Renal pelvis (tissue), 1 donor: ENCODE measurements at regions not wholly inside any gene's neighbourhood (a gene's known extent, or its start where the extent isn't known, plus 50 kb on each side); places are given as distances from the start of the nearest gene placed in this dataset.

Experiments used
- DNase-seq: peaks from one replicate; pipeline ENCODE4 v3.0.0-alpha.2; 2013

DNA sequence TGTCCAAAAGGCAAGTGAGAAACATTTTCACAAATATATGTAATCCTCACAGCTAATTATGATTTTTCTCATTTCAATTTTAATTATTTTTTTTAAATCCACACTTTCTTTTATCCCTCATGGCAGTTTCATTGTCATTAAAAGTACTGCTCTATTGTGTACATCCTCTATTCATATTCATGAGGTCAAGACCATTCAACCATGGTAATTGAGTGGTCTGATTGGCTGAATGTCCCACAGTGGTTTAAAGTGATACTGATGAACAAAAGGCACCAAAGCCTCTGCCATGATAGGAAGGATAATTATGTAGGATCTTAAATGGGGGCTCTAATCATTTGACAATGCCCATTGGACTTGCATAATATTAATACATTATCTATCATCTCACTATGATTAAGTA, 108.4 kb upstream of the EPHA4 start:
- no peak for DNase-seq

DNA sequence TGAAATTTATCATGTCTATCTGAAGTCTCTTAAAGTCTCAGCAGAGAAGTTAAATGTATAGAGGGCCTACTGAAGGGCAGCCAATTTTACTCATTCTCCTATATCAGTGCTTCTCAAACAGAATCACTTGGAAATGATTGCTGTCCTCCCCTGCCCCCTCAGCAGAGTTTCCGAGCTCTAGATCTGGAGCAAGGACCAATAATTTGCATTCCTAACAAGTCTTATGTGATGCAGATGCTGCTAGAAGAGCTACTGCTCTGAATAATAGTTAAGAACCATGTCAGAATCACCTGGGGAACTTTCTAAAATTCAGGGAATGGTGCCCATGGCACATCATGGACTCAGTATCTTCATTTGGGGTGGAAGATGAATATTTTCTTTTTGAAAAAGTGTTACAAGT, 105.6 kb upstream of the EPHA4 start:
- DNase-seq: no peak

DNA sequence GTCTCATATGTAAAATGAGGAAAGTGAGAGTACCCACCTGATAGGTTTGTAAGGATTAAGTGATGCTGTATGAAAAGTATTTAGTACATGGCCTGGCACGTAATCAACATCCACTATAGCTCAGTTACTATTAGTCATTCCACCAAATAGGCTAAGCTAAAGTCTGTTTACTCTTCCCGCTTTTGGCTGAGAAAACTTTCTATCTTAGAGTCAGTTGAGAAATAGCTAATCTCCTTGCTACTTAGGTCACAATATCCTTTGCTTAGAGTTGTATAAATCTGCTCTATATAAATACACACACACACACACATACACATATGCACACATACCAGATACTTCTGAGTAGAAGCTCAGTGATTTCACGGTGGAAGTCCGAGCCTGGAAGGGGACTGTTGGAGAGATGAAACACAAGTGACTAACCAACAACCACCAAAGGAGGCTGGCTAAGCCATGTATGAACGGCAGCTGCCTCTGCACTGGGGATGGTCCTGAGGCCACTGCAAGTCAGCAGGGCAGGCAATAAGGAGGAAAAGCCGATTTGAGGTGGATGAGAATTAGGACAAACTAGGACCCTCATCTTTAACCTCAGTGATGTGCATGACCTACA, 104.6 kb upstream of the EPHA4 start:
- DNase-seq: no peak

DNA sequence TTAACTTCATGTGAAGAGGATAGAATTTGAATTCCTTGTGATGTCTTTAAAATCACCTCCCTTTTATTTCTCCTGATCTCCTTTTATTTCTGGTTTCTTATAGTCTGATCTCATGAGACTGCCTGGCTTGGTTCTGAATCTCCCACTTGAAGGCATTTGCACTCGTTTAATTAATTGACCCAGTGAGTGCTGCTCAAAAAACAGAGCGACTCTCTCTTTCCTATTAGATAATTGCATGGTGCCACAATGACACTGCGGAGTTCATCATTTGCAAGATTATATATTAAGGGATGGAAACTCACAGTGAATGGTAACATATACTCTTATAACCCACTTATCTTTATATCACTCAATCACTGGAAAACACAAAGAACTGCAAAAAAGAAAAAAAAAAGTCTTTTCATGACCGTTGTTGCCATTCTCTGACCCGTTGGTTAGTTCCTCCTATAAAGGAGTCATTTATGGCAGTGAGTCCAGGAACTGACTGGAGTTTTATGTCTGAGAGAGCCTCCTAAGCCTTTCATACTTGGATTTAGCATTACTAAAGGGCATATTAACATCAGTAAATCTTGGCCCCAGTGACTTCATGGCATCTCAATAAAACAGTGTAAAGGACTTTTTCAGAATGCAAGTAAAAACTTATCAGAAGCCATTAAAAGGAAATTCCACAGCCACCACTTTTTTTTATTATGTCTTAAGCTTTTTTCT, 103.3 kb upstream of the EPHA4 start:
- DNase-seq: peak; percentile 43

DNA sequence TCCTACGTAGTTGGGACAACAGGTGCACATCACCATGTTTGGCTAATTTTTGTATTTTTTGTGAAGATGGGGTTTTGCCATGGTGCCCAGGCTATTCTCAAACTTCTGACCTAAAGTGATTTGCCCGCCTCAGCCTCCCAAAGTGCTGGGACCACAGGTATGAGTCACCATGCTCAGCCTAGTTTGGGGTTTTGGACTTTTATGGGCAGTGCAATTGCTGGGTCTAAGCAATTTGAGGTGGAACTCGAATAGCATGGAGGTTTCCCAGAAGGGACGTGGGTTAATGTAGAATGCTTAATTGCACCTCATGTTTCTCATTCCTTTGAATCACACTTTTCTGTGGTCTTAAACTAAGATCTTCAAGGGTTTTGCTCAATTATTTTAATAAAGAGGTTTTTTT, 102.3 kb upstream of the EPHA4 start:
- no peak for DNase-seq

DNA sequence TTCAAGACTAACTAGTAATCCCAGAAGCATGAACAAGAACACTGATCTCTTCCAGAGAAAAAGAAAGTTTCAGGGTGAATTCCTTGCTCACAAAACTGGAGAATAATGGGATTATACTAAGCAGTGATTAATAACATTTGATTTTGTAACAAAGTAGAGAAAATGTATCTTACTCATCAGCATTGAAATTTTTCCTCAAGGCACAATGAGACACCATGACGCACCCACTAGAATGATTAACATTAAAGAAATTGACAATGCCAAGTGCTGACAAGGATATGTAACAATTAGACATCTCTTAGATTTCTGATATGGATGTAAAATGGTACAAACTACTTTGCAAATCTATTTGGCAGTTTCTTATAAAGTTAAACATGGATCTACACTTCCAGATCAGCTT, 101.1 kb upstream of the EPHA4 start:
- no peak for DNase-seq

DNA sequence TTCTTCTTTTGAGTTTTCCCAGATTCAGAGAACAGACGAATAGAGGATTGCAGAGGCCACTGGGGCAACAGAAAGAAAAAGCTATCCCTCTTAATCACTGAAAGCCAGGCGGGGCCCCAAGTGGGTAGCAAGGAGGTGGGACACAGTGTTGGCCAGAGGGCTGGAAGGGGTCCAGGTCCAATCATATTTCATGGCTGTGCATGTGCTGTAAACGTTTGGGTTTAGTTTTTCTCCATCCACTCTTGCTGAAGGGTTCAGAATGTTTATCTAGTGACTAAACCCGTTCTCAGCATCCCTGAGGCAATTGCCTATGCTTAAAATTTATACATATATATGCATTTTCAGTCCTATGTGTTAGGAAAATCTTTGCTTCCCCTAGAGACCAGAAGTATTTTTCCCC, 99.4 kb upstream of the EPHA4 start:
- no peak for DNase-seq

DNA sequence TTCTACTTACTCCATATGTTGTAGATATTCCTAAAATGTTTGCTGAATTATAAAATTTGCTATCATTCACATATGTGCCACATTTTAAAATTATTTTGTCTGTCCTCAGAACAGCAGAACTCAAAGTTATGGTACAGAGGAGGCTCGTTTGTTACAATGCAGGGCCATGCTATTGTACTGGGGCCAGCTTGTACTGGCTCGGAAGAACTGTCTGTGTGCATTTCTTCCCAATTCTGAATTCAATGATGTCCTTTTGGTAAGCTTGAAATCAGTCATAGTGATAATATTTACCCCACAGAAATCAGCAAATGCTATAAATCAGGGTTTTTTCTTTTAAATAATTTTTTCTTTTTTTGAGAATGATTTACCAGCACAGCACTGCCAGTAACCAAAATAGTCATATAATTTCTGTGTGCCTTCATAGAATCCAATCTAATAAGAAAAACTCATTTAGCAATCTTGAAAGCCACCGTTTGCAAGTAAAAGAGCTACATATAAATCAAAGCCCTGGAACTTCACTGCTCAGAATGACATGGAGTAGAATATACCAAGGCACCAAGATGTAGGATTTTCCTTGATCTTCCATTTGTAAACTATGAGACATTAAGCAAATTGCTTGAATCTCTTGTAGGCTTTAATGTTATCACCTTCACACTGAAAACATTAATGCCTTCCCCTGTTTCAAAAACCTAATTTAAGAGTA, 90.7 kb upstream of the EPHA4 start:
- no peak for DNase-seq

DNA sequence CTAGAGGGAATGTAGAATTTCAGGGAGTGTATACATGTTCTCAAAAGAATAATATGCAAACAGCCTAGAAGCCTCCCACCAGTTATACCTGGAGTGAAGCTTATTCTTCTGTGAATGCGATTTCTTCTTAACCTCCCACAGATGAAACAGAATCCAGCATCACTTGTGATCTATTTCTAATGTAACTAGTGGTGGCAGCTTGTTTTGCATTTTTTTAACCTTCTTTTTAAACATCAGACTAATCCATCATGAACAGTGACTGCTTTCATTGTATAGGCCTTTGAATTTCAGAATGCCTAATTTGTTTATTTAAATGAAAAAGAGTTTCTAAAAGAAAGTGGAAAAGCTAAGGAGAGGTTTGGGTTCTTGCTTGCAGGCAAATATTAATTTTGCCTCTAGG, 85.7 kb upstream of the EPHA4 start:
- no peak for DNase-seq

DNA sequence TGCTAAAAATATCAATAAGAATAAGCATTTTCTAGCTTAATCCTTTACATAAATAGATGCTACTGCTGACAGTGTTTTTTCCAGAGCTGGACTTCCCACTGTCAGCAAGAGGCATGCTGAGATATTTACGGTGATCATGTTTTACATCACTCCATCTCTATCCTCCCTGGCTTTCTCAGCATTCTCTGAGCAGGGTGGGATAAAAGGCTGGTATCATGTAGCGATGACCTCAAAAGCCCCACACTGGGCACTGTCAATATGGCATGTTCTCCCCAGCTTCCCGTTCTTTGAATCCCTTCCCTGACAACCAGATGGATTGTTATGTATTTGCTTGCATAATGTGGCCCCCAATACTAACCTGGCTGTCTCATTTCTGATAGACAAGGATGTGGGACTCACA, 83.2 kb upstream of the EPHA4 start:
- no peak for DNase-seq

DNA sequence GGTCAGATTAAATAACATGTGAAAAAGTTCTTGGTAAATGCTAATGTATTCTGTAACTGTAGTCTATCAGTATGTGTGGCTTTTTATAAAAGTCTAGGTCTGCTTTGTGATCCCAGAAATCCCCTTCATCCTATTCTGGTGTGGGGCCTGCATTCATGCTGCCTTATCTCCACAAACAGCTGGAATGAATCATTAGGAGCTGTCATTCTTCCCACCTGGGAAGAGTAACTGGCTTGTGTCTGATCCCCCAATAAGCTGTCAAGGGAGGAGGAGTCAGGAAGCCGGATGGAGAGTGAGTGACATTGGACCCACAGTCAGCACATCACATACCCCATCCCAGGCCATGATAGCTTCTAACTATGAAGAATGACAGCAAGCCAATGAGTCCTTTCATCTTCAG, 81.1 kb upstream of the EPHA4 start:
- no peak for DNase-seq

DNA sequence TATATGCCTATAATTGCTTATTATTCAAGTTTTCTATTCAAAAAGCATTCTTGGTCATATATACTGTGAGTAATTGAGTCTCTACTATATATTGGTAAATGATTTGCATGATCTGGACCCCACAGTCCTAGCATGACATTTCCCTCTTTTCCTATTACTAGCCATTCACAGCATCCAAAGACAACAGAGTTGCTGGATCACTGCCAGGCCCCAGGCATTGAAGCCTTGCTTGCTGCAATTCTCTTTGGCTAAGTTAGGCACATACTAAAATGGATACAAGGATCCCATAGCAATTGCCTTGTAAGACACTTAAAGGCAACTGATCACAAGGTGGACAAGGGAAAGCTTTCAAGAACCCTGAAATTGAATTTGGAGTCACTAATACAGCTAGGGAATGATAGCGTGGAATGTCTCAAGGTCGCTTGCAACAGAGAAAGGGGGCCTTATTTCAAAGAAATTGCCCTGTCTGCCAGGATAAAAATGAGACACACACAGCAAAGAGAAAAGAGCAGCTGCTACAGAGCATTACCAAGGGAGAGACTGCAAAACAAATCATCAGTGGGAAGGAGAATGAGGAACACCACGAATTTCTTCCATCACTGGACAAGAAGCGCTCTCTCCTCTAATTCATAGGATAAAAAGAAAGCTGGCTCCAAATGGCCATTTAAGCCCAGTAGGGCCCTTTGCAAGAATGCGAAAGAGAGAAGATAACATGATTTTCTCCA, 77.1 kb upstream of the EPHA4 start:
- peak; percentile 63 for DNase-seq

DNA sequence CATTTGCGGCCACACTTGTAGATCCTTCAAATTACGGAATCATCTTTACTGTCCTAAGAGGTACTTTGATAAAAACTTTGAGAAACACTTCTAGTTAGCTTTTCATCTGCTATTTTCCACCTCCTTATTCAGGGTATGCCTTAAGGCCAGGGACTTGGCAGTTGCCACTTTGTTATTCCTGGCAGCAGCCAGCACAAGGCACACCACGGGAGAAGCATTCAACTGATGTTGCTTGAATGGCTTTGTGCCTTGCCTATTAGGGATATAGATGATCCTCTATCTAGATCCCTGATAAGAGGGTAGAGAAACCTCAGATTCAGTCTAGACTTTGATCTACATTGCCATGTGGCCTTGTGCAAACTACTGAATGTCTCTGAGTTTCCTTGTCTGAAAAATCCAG, 70.3 kb upstream of the EPHA4 start:
- no peak for DNase-seq

DNA sequence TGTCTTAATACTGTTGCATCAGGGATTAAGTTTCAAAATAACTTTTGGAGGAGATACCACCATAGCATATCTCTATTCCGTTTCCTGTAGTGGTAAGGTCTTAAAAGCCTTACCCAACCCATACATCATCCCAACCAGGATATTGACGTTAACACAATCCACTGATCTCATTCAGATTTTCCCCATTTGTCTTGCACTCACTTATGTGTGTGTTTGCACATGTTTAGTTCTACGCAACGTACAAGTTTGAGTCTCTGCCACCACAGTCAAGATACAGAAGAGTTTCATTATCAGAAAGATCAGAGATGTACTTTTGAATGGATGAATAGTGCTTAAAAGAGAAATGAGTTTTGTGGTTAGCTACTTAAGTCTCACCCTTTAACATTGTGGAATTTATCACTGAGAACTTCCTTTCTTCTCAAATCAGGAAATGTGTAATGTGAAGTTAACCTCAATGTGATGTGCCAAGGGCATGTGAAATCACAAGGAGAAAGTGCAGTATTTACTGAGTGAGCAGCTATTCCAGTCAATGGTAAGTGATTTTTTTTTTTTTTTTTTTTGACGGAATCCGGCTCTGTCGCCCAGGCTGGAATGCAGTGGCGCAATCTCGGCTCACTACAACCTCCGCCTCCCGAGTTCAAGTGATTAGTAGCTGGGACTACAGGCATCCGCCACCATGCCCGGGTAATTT, 69.2 kb upstream of the EPHA4 start:
- DNase-seq: no peak

DNA sequence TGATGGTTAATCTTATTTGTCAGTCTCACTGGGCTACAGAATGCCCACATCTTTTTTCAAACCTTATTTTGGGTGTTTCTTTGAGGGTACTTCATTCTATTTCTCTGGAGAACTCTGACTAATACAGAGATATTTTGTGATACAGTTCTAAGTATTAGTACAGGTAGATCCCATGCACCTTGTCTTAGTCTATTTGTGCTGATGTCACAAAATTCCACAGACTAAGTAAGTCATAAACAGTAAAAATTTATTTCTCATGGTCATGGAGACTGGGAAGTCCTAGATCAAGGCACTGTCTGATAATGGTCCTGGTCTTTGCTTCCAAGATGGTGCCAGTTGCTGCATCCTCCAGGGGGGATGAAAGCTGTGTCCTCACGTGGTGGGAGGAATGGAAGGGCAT, 68.6 kb upstream of the EPHA4 start:
- no peak for DNase-seq

DNA sequence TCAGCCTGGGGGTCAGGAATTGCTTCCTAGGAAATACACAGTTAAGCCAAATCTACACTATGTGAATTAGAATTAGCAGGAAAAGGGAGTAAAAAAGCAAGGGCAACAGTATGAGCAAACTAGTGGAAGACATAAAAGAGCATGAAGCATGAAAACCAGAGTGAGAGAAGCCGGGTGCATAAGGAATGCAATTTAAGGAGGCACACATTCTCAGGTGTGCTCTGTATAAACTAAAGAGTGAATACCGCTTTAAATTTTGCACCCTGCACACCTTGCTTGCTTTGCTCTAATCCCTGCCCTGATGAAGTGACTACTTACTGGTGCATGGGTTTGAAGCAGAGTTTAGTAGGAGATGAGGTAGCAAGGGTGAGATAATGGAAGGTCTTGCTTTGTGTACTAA, 65.7 kb upstream of the EPHA4 start:
- no peak for DNase-seq

DNA sequence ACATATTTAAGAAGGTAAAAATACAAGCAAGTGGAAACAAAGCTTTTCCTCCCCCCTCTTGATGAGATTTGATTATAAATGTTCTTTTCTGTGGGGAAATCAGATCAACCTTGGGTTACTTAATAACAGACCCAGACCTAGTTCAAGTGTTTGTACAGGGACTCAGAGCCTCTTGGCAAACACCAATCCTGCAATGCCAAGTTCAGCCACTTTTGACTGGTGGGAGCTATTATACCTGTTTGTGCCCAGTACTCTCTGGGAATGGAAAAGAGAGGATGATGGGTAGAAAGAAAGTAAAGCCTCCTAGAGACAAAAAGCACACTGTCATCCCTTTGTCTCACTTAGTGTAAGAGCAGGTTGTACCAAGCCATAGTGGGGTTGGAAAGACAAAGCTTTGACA, 63.8 kb upstream of the EPHA4 start:
- DNase-seq: no peak

DNA sequence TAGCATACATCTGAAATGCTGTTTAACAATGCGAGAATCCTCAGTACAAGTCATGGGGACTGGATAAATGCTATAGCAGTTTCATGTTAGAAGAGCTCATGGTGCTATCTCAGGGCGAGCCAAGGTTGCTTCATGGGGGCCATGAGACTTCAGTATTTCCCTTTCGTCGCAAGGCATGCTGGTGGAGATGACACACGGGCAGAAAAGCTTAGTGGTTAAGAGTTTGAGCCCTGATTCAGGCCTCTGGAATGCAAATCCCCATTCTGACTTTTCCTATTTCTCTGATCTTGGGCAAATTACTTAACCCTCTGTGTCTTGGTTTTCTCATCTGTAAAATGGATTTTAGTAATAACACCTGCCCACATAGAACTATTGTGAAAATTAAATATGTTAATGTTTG, 57.4 kb upstream of the EPHA4 start:
- no peak for DNase-seq

DNA sequence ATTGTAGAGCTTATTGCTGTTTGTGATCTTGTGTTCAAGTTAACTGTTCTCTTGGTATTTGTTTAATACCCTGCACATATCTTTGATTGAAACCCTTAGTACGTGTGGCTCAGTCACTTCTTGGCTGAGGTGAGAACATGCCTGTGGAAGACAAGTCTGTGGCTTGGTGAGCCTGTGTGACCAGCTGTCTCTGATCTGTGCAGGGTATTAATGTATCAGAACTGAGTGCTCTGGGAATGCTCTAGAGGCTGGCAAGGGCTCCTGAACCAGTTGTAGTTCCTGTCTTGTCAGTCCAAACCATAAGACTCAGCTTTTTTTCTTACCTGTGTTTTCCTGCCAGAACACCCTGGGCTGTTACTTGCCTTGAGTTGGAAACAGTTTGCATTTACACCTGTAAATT, 52.4 kb upstream of the EPHA4 start:
- no peak for DNase-seq
